IMR-90 (cell line): ENCODE measurements at regions not wholly inside any gene's neighbourhood (a gene's known extent, or its start where the extent isn't known, plus 50 kb on each side); places are given as distances from the start of the nearest gene placed in this dataset.

Experiments used
- CHD1 ChIP-seq: IDR thresholded peaks from 2 replicates; pipeline ENCODE4 v1.6.1; 2012; ENCODE audit warnings: low read depth, low read length, improper control_type of control experiment
- CTCF ChIP-seq: conservative IDR thresholded peaks from 2 replicates; pipeline ENCODE4 v1.5.1; 2012; ENCODE audit warnings: mild to moderate bottlenecking, low read depth, low read length, improper control_type of control experiment
- MAZ ChIP-seq: IDR thresholded peaks from 2 replicates; pipeline ENCODE4 v1.6.1; 2012; ENCODE audit warnings: low read depth, mild to moderate bottlenecking, low read length, improper control_type of control experiment, moderate library complexity, borderline replicate concordance
- TF ChIP-seq, protein P1 (sequence below): fragments of 150-350 bp; IDR thresholded peaks from 2 replicates; pipeline ENCODE4 v1.6.1; 2017; ENCODE audit warnings: mild to moderate bottlenecking, antibody characterized with exemption, low read length, low read depth

DNA sequence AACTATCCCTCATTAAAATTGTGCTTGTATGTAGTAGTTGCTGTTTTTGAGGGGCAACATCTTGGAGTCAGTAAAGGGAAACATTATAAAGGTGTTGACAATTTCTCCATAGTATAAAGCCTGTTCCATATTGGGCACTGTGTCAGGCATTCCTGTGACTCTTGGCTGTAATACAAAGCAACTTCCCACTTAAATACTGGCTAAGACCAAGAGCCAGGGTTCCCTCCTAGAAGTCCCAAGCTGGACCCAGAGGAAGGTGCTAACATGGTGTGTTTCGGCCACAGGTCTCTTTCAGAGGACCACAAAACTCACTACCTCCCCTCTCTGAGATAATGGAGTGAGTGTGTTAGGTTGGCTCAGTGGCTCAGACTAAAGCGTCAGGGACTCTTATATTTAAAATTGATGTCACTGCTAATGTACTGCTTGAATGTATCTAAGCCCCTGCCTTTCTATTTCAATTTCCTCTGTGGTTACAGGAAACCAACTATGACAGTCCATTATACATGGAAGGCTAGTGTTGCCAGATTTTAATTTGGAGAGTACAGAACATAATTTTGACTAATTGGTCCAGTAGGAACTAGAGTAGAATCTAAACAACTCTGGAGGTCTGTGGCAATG is 74.7 kb upstream of the RGL1 start:
- TF ChIP-seq CTCF (no peak), MAZ (no peak), CHD1 (no peak)
- TF ChIP-seq, protein P1, sequence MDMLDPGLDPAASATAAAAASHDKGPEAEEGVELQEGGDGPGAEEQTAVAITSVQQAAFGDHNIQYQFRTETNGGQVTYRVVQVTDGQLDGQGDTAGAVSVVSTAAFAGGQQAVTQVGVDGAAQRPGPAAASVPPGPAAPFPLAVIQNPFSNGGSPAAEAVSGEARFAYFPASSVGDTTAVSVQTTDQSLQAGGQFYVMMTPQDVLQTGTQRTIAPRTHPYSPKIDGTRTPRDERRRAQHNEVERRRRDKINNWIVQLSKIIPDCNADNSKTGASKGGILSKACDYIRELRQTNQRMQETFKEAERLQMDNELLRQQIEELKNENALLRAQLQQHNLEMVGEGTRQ: no peak
